ENCODE measurements at regions not wholly inside any gene's neighbourhood (a gene's known extent, or its start where the extent isn't known, plus 50 kb on each side); places are given as distances from the start of the nearest gene placed in this dataset.

- TF ChIP-seq CTCF (IDR thresholded peaks at IDR 0.05) (no peak), EP300 (IDR thresholded peaks at IDR 0.05) (no peak), POLR2AphosphoS5 (IDR thresholded peaks at IDR 0.05) (no peak), POLR2A (IDR thresholded peaks at IDR 0.05) (no peak)
These were observed 1335.9 kb upstream of the SORCS1 start for GRCh38 chr10:108500396-108500795.

Data from upper lobe of left lung (tissue), 4 donors.